K562 (cell line): ENCODE measurements at regions not wholly inside any gene's neighbourhood (a gene's known extent, or its start where the extent isn't known, plus 50 kb on each side); places are given as distances from the start of the nearest gene placed in this dataset.

Source experiments
- KLF6 ChIP-seq: fragments of 250-450 bp; sonication (Bioruptor Pico); IDR thresholded peaks from 2 replicates; pipeline ENCODE4 v1.4.0; 2020; ENCODE audit warnings: mild to moderate bottlenecking, moderate library complexity, borderline replicate concordance
- MCM3 ChIP-seq: fragments of 450-650 bp; IDR thresholded peaks from 2 replicates; pipeline ENCODE4 v1.6.1; 2016

GRCh38 chr1:29633771-29634170 is 397.4 kb downstream of the PTPRU start:
- TF ChIP-seq KLF6 (no peak), MCM3 (no peak)
